Loucy (cell line): ENCODE measurements at regions not wholly inside any gene's neighbourhood (a gene's known extent, or its start where the extent isn't known, plus 50 kb on each side); places are given as distances from the start of the nearest gene placed in this dataset.

ENCODE experiments used
- EZH2phosphoT487 ChIP-seq: fragments of 200-600 bp; IDR thresholded peaks from 2 replicates; pipeline ENCODE4 v1.6.1; 2018; ENCODE audit warnings: antibody characterized with exemption, mild to moderate bottlenecking, moderate library complexity, borderline replicate concordance
- TF ChIP-seq, protein P1 (sequence below): fragments of 200-600 bp; sonication (generic); conservative IDR thresholded peaks from 2 replicates; pipeline ENCODE4 v1.5.1; 2014; ENCODE audit warnings: mild to moderate bottlenecking, antibody characterized with exemption, low read length

DNA sequence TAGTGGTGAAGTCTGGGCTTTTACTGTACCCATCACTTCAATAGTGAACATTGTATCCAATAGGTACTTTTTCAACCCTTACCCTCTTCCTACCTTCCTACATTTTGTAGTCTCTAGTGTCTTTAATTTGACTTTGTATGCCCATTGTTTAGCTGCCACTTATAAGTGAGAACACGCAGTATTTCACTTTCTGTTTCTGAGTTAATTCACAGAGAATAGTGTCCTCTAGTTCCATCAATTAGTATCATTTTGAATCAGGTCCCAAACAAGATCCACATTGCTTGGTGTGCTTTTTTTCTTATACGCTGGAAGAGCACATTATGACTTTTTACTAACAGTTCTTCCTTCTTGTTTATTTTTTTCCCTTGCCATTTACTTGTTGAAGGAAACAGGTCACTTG, 176.0 kb upstream of the WDFY3 start:
- TF ChIP-seq, protein P1, sequence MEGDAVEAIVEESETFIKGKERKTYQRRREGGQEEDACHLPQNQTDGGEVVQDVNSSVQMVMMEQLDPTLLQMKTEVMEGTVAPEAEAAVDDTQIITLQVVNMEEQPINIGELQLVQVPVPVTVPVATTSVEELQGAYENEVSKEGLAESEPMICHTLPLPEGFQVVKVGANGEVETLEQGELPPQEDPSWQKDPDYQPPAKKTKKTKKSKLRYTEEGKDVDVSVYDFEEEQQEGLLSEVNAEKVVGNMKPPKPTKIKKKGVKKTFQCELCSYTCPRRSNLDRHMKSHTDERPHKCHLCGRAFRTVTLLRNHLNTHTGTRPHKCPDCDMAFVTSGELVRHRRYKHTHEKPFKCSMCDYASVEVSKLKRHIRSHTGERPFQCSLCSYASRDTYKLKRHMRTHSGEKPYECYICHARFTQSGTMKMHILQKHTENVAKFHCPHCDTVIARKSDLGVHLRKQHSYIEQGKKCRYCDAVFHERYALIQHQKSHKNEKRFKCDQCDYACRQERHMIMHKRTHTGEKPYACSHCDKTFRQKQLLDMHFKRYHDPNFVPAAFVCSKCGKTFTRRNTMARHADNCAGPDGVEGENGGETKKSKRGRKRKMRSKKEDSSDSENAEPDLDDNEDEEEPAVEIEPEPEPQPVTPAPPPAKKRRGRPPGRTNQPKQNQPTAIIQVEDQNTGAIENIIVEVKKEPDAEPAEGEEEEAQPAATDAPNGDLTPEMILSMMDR, result no peak
- no peak for TF ChIP-seq EZH2phosphoT487
